GM23338 (cell line): ENCODE measurements at regions not wholly inside any gene's neighbourhood (a gene's known extent, or its start where the extent isn't known, plus 50 kb on each side); places are given as distances from the start of the nearest gene placed in this dataset.

Experiments used
- ATAC-seq: fragments of 200-7000 bp; cut with Tn5 transposase; 3 replicates; pipeline ENCODE4 v1.9.1; 2020
- DNase-seq: peaks from one replicate; pipeline ENCODE4 v3.0.0-alpha.2; 2015; ENCODE audit warnings: low spot score
- H2AFZ ChIP-seq: fragments of 200-600 bp; sonication (generic); 2 replicates; pipeline ENCODE4 v1.8.0; 2016; ENCODE audit warnings: antibody characterized with exemption, mild to moderate bottlenecking, moderate library complexity
- H3F3A ChIP-seq: fragments of 200-600 bp; sonication (generic); replicated peaks from 2 replicates; pipeline ENCODE4 v1.8.0; 2017; ENCODE audit warnings: antibody characterized with exemption, mixed run types, low read depth
- H3K27ac ChIP-seq: fragments of 200-600 bp; sonication (generic); 2 replicates; pipeline ENCODE4 v1.6.1; 2016; ENCODE audit warnings: low read depth
- H3K27me3 ChIP-seq: fragments of 200-600 bp; sonication (generic); 2 replicates; pipeline ENCODE4 v1.8.0; 2016; ENCODE audit warnings: mild to moderate bottlenecking, mixed run types, moderate library complexity; ENCODE audit not compliant: insufficient read depth
- H3K36me3 ChIP-seq: fragments of 200-600 bp; sonication (generic); 2 replicates; pipeline ENCODE4 v1.8.0; 2016; ENCODE audit warnings: mild to moderate bottlenecking; ENCODE audit not compliant: insufficient read depth
- H3K4me1 ChIP-seq: fragments of 200-600 bp; sonication (generic); 2 replicates; pipeline ENCODE4 v1.8.0; 2016; ENCODE audit warnings: mild to moderate bottlenecking, moderate library complexity; ENCODE audit not compliant: insufficient read depth
- H3K4me2 ChIP-seq: fragments of 200-600 bp; sonication (generic); 2 replicates; pipeline ENCODE4 v1.7.1; 2017; ENCODE audit warnings: mixed run types
- H3K4me3 ChIP-seq: fragments of 200-600 bp; sonication (generic); 2 replicates; pipeline ENCODE4 v1.6.1; 2016; ENCODE audit warnings: mixed run types
- H3K79me2 ChIP-seq: fragments of 200-600 bp; sonication (generic); replicated peaks from 2 replicates; pipeline ENCODE4 v1.8.0; 2017; ENCODE audit warnings: mild to moderate bottlenecking; ENCODE audit not compliant: insufficient read depth
- H3K9me2 ChIP-seq: fragments of 200-600 bp; sonication (generic); 2 replicates; pipeline ENCODE4 v1.8.0; 2017; ENCODE audit not compliant: insufficient read depth
- H4K20me1 ChIP-seq: fragments of 200-600 bp; sonication (generic); replicated peaks from 2 replicates; pipeline ENCODE4 v1.8.0; 2017; ENCODE audit warnings: mild to moderate bottlenecking; ENCODE audit not compliant: insufficient read depth
- H3K27ac Mint-ChIP-seq: 2 replicates; pipeline ENCODE4 v1.8.0; 2020; ENCODE audit warnings: inconsistent platforms, mild to moderate bottlenecking, moderate library complexity, mixed read lengths
- H3K27me3 Mint-ChIP-seq: 3 replicates; pipeline ENCODE4 v1.8.0; 2022; ENCODE audit warnings: low read depth, mild to moderate bottlenecking, moderate library complexity, mixed read lengths, inconsistent platforms; ENCODE audit not compliant: insufficient read depth, poor library complexity
- H3K36me3 Mint-ChIP-seq: 3 replicates; pipeline ENCODE4 v1.8.0; 2021; ENCODE audit warnings: low read depth, mild to moderate bottlenecking, inconsistent platforms, moderate library complexity, mixed read lengths
- H3K4me1 Mint-ChIP-seq: 3 replicates; pipeline ENCODE4 v1.8.0; 2020; ENCODE audit warnings: mild to moderate bottlenecking, inconsistent platforms, mixed read lengths
- H3K4me3 Mint-ChIP-seq: 3 replicates; pipeline ENCODE4 v1.8.0; 2021; ENCODE audit warnings: moderate library complexity, mild to moderate bottlenecking, inconsistent platforms, mixed read lengths
- H3K9me3 Mint-ChIP-seq: 3 replicates; pipeline ENCODE4 v1.8.0; 2020; ENCODE audit warnings: moderate library complexity, mild to moderate bottlenecking, inconsistent platforms, mixed read lengths
- EZH2 ChIP-seq: fragments of 200-600 bp; sonication (generic); IDR thresholded peaks from one replicate; pipeline ENCODE4 v1.8.0; 2017; ENCODE audit warnings: antibody characterized with exemption, mild to moderate bottlenecking, low read depth; ENCODE audit not compliant: unreplicated experiment
- EZH2phosphoT487 ChIP-seq: fragments of 200-600 bp; sonication (generic); IDR thresholded peaks from one replicate; pipeline ENCODE4 v1.8.1; 2018; ENCODE audit warnings: antibody characterized with exemption; ENCODE audit not compliant: unreplicated experiment
- JUNB ChIP-seq: IDR thresholded peaks from one replicate; pipeline ENCODE4 v1.6.1; 2016; ENCODE audit warnings: antibody characterized with exemption; ENCODE audit not compliant: unreplicated experiment
- NANOG ChIP-seq: IDR thresholded peaks from 2 replicates; pipeline ENCODE4 v1.6.1; 2016; ENCODE audit warnings: antibody characterized with exemption, borderline replicate concordance
- STAT1 ChIP-seq: IDR thresholded peaks from one replicate; pipeline ENCODE4 v1.6.1; 2016; ENCODE audit warnings: antibody characterized with exemption; ENCODE audit not compliant: unreplicated experiment
- TF ChIP-seq, protein P1 (sequence below): fragments of 250-450 bp; sonication (Bioruptor Pico); IDR thresholded peaks from 2 replicates; pipeline ENCODE4 v1.5.0; 2020; ENCODE audit warnings: mild to moderate bottlenecking, moderate library complexity

DNA sequence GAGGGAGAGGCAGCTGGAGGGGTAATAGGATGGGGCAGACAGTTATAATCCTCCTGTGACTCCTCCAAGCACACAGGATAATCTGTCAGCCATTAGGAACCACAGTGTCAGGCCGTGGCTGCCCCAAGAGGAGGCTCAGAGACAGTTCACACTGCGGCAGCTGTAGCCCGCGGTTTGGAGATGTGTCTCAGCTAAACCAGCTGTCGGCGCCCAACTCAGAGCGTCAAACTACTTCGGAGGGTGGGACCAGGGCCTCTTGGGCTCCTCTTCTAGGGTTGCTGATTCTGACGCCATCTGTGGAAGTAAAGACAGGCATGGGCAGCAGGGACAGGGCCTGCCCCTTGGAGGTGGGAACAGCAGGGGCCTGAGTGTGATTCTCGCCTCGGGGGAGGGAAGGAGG lies 309.8 kb downstream of the CDC5L start (continued):
- TF ChIP-seq EZH2 (no peak), EZH2phosphoT487 (no peak), STAT1 (no peak)

DNA sequence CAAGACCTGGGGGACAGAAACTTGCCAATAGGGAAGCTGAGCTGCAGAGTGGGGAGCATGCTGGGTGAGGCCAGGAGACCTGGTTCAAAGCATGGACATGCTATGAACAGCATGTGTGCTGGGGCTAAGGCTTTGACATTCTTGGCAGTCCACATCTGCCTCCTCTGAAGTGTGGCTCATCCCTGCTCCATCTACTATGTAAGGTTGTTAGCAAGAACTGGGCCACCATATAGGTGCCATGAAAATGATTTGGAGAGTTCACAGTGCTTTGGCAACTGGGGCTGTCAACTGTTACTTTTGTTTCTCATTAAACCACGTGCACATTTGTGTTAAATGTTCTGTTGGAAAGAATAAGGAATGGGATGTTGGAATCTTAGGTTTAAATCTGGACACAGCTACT lies 311.1 kb downstream of the CDC5L start:
- Mint-ChIP-seq H3K4me3 (no peak overlapping the region), H3K4me1 (peaks cover 13% of the 10 kb centered on the region), H3K9me3 (peaks cover 2% of the 10 kb centered on the region; the same call in 1 of the 3 replicates), H3K27ac (no peak overlapping the region), H3K36me3 (no peaks in the 10 kb centered on the region), H3K27me3 (peaks cover 18% of the 10 kb centered on the region)
- Histone ChIP-seq H3K27ac (no peak overlapping the region), H3F3A (no peaks in the 10 kb centered on the region), H3K36me3 (no peaks in the 10 kb centered on the region), H3K79me2 (no peaks in the 10 kb centered on the region), H3K4me3 (no peak overlapping the region), H4K20me1 (no peaks in the 10 kb centered on the region), H3K9me2 (peaks cover 3% of the 10 kb centered on the region; the same call in 1 of the 2 replicates), H3K4me1 (0 out of 2 replicates have a peak, but pooled peaks cover 3% of the 10 kb centered on the region), H3K4me2 (no peak overlapping the region), H2AFZ (no peak overlapping the region), H3K27me3 (no peaks in the 10 kb centered on the region)
- ATAC-seq (no peak), DNase-seq (no peak)
- TF ChIP-seq NANOG (no peak), JUNB (no peak)

GRCh38 chr6:44699082-44699481 lies 311.6 kb downstream of the CDC5L start:
- H3K27me3 ChIP-seq: no peaks in the 10 kb centered on the region
- no peaks in the 10 kb centered on the region for H3F3A ChIP-seq
- Mint-ChIP-seq H3K9me3 (peaks cover 2% of the 10 kb centered on the region; the same call in 1 of the 3 replicates), H3K27ac (no peak overlapping the region), H3K27me3 (peaks cover 18% of the 10 kb centered on the region), H3K36me3 (no peaks in the 10 kb centered on the region), H3K4me3 (no peak overlapping the region), H3K4me1 (peaks cover 13% of the 10 kb centered on the region)
- no peaks in the 10 kb centered on the region for H3K36me3 ChIP-seq
- peaks cover 3% of the 10 kb centered on the region; the same call in 1 of the 2 replicates for H3K9me2 ChIP-seq
- no peak overlapping the region for H2AFZ ChIP-seq
- no peaks in the 10 kb centered on the region for H4K20me1 ChIP-seq
- H3K79me2 ChIP-seq: no peaks in the 10 kb centered on the region
- ATAC-seq: no peak
- H3K4me3 ChIP-seq: no peak overlapping the region
- H3K27ac ChIP-seq: no peak overlapping the region
- DNase-seq: no peak
- H3K4me2 ChIP-seq: no peak overlapping the region
- H3K4me1 ChIP-seq: 0 out of 2 replicates have a peak, but pooled peaks cover 3% of the 10 kb centered on the region
- TF ChIP-seq EZH2phosphoT487: no peak

- no peak overlapping the region for H3K4me2 ChIP-seq
- Mint-ChIP-seq H3K4me1 (peaks cover 13% of the 10 kb centered on the region), H3K27me3 (peaks cover 18% of the 10 kb centered on the region), H3K4me3 (no peak overlapping the region), H3K36me3 (no peaks in the 10 kb centered on the region), H3K27ac (no peak overlapping the region), H3K9me3 (peaks cover 2% of the 10 kb centered on the region; the same call in 1 of the 3 replicates)
- H3F3A ChIP-seq: no peaks in the 10 kb centered on the region
- H4K20me1 ChIP-seq: no peaks in the 10 kb centered on the region
- TF ChIP-seq, protein P1, sequence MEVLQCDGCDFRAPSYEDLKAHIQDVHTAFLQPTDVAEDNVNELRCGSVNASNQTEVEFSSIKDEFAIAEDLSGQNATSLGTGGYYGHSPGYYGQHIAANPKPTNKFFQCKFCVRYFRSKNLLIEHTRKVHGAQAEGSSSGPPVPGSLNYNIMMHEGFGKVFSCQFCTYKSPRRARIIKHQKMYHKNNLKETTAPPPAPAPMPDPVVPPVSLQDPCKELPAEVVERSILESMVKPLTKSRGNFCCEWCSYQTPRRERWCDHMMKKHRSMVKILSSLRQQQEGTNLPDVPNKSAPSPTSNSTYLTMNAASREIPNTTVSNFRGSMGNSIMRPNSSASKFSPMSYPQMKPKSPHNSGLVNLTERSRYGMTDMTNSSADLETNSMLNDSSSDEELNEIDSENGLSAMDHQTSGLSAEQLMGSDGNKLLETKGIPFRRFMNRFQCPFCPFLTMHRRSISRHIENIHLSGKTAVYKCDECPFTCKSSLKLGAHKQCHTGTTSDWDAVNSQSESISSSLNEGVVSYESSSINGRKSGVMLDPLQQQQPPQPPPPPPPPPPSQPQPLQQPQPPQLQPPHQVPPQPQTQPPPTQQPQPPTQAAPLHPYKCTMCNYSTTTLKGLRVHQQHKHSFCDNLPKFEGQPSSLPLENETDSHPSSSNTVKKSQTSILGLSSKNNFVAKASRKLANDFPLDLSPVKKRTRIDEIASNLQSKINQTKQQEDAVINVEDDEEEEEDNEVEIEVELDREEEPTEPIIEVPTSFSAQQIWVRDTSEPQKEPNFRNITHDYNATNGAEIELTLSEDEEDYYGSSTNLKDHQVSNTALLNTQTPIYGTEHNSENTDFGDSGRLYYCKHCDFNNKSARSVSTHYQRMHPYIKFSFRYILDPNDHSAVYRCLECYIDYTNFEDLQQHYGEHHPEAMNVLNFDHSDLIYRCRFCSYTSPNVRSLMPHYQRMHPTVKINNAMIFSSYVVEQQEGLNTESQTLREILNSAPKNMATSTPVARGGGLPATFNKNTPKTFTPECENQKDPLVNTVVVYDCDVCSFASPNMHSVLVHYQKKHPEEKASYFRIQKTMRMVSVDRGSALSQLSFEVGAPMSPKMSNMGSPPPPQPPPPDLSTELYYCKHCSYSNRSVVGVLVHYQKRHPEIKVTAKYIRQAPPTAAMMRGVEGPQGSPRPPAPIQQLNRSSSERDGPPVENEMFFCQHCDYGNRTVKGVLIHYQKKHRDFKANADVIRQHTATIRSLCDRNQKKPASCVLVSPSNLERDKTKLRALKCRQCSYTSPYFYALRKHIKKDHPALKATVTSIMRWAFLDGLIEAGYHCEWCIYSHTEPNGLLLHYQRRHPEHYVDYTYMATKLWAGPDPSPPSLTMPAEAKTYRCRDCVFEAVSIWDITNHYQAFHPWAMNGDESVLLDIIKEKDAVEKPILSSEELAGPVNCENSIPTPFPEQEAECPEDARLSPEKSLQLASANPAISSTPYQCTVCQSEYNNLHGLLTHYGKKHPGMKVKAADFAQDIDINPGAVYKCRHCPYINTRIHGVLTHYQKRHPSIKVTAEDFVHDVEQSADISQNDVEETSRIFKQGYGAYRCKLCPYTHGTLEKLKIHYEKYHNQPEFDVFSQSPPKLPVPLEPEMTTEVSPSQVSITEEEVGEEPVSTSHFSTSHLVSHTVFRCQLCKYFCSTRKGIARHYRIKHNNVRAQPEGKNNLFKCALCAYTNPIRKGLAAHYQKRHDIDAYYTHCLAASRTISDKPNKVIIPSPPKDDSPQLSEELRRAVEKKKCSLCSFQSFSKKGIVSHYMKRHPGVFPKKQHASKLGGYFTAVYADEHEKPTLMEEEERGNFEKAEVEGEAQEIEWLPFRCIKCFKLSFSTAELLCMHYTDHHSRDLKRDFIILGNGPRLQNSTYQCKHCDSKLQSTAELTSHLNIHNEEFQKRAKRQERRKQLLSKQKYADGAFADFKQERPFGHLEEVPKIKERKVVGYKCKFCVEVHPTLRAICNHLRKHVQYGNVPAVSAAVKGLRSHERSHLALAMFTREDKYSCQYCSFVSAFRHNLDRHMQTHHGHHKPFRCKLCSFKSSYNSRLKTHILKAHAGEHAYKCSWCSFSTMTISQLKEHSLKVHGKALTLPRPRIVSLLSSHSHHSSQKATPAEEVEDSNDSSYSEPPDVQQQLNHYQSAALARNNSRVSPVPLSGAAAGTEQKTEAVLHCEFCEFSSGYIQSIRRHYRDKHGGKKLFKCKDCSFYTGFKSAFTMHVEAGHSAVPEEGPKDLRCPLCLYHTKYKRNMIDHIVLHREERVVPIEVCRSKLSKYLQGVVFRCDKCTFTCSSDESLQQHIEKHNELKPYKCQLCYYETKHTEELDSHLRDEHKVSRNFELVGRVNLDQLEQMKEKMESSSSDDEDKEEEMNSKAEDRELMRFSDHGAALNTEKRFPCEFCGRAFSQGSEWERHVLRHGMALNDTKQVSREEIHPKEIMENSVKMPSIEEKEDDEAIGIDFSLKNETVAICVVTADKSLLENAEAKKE: no peak
- TF ChIP-seq JUNB (no peak), STAT1 (no peak)
- H3K79me2 ChIP-seq: no peaks in the 10 kb centered on the region
- no peaks in the 10 kb centered on the region for H3K36me3 ChIP-seq
- no peak overlapping the region for H3K27ac ChIP-seq
- no peaks in the 10 kb centered on the region for H3K27me3 ChIP-seq
- no peak overlapping the region for H2AFZ ChIP-seq
- H3K4me1 ChIP-seq: 0 out of 2 replicates have a peak, but pooled peaks cover 3% of the 10 kb centered on the region
- H3K9me2 ChIP-seq: peaks cover 3% of the 10 kb centered on the region; the same call in 1 of the 2 replicates
- no peak overlapping the region for H3K4me3 ChIP-seq
- no peak for DNase-seq
- ATAC-seq: no peak
Observed at GRCh38 chr6:44699851-44700250, 312.3 kb downstream of the CDC5L start.
